WTC11 (cell line): ENCODE measurements at regions not wholly inside any gene's neighbourhood (a gene's known extent, or its start where the extent isn't known, plus 50 kb on each side); places are given as distances from the start of the nearest gene placed in this dataset.

Source experiments
- ATAC-seq: fragments of 200-7000 bp; cut with Tn5 transposase; 2 replicates; pipeline ENCODE4 v1.10.0; 2021; ENCODE audit warnings: mild to moderate bottlenecking, moderate library complexity
- CTCF ChIA-PET: fragments of 300-600 bp; sonication (Branson Sonifier 250); formaldehyde crosslinking; loops from one replicate; lab custom pipeline; 2021; ENCODE audit warnings: antibody characterized with exemption; lab: Charles Lee
- POLR2A ChIA-PET: fragments of 350-600 bp; sonication (Branson Sonifier 250); formaldehyde crosslinking; loops from one replicate; lab custom pipeline; 2021; ENCODE audit warnings: antibody characterized with exemption; lab: Charles Lee
- DNase-seq: peaks from one replicate; pipeline ENCODE4 v3.0.0; 2021; ENCODE audit warnings: low spot score
- H3K27ac Mint-ChIP-seq: 2 replicates; pipeline ENCODE4 v1.8.0; 2021; ENCODE audit warnings: mixed read lengths
- H3K27me3 Mint-ChIP-seq: 2 replicates; pipeline ENCODE4 v1.8.0; 2021; ENCODE audit warnings: low read depth, mild to moderate bottlenecking, moderate library complexity, mixed read lengths
- H3K36me3 Mint-ChIP-seq: 2 replicates; pipeline ENCODE4 v1.8.0; 2021; ENCODE audit warnings: mixed read lengths
- H3K4me1 Mint-ChIP-seq: 2 replicates; pipeline ENCODE4 v1.8.0; 2022; ENCODE audit warnings: mixed read lengths
- H3K4me3 Mint-ChIP-seq: 2 replicates; pipeline ENCODE4 v1.8.0; 2021; ENCODE audit warnings: mild to moderate bottlenecking, moderate library complexity, mixed read lengths
- H3K9me3 Mint-ChIP-seq: 2 replicates; pipeline ENCODE4 v1.8.0; 2021; ENCODE audit warnings: mixed read lengths
- CREM ChIP-seq: sonication (generic); formaldehyde crosslinking; IDR thresholded peaks from 2 replicates; pipeline ENCODE4 v1.8.1; 2022; ENCODE audit warnings: mild to moderate bottlenecking, missing genetic modification reagents, moderate library complexity
- GRHL2 ChIP-seq: fragments of 250-450 bp; sonication (Bioruptor Pico); IDR thresholded peaks from 2 replicates; pipeline ENCODE4 v1.8.0; 2022; ENCODE audit warnings: mild to moderate bottlenecking, moderate library complexity; ENCODE audit not compliant: insufficient replicate concordance, severe bottlenecking
- HMGA2 ChIP-seq: fragments of 250-450 bp; sonication (Bioruptor Pico); IDR thresholded peaks from 2 replicates; pipeline ENCODE4 v1.4.0; 2021; ENCODE audit warnings: mild to moderate bottlenecking, moderate library complexity
- RELA ChIP-seq: sonication (generic); formaldehyde crosslinking; IDR thresholded peaks from 2 replicates; pipeline ENCODE4 v1.8.1; 2022; ENCODE audit warnings: missing genetic modification reagents, mild to moderate bottlenecking, borderline replicate concordance
- ZNF138 ChIP-seq: sonication (generic); formaldehyde crosslinking; conservative IDR thresholded peaks from 2 replicates; pipeline ENCODE4 v1.8.1; 2022; ENCODE audit warnings: mild to moderate bottlenecking, moderate library complexity, missing genetic modification reagents
- ZNF219 ChIP-seq: sonication (generic); formaldehyde crosslinking; IDR thresholded peaks from 2 replicates; pipeline ENCODE4 v1.8.0; 2023; ENCODE audit warnings: missing genetic modification reagents, mild to moderate bottlenecking, borderline replicate concordance
- ZNF396 ChIP-seq: fragments of 250-450 bp; sonication (Bioruptor Pico); IDR thresholded peaks from 2 replicates; pipeline ENCODE4 v1.8.0; 2021; ENCODE audit warnings: mild to moderate bottlenecking, moderate library complexity, borderline replicate concordance
- ZNF416 ChIP-seq: fragments of 250-450 bp; sonication (Bioruptor Pico); IDR thresholded peaks from 2 replicates; pipeline ENCODE4 v1.9.0; 2021; ENCODE audit warnings: mild to moderate bottlenecking, inconsistent platforms
- TF ChIP-seq, protein P1 (sequence below): sonication (generic); formaldehyde crosslinking; IDR thresholded peaks from 2 replicates; pipeline ENCODE4 v1.8.1; 2022; ENCODE audit warnings: low read depth, mild to moderate bottlenecking, moderate library complexity, missing genetic modification reagents, borderline replicate concordance
- TF ChIP-seq, protein P2 (sequence below): sonication (generic); formaldehyde crosslinking; IDR thresholded peaks from 2 replicates; pipeline ENCODE4 v1.8.0; 2023; ENCODE audit warnings: missing genetic modification reagents, mild to moderate bottlenecking, borderline replicate concordance
- TF ChIP-seq, protein P3 (sequence below): fragments of 250-450 bp; sonication (Bioruptor Pico); IDR thresholded peaks from 2 replicates; pipeline ENCODE4 v1.9.0; 2021; ENCODE audit warnings: moderate library complexity, mild to moderate bottlenecking, inconsistent platforms, borderline replicate concordance
- TF ChIP-seq, protein P4 (sequence below): fragments of 250-450 bp; sonication (Bioruptor Pico); IDR thresholded peaks from 2 replicates; pipeline ENCODE4 v1.8.0; 2021; ENCODE audit warnings: mild to moderate bottlenecking
- TF ChIP-seq, protein P5 (sequence below): sonication (generic); formaldehyde crosslinking; IDR thresholded peaks from 2 replicates; pipeline ENCODE4 v1.8.1; 2023; ENCODE audit warnings: mild to moderate bottlenecking, missing genetic modification reagents, moderate library complexity
- TF ChIP-seq, protein P6 (sequence below): fragments of 250-450 bp; sonication (Bioruptor Pico); IDR thresholded peaks from 2 replicates; pipeline ENCODE4 v1.9.0; 2021; ENCODE audit warnings: mild to moderate bottlenecking, borderline replicate concordance
- TF ChIP-seq, protein P7 (sequence below): sonication (generic); formaldehyde crosslinking; conservative IDR thresholded peaks from 2 replicates; pipeline ENCODE4 v1.8.1; 2023; ENCODE audit warnings: mild to moderate bottlenecking, low read depth, missing genetic modification reagents, moderate library complexity

DNA sequence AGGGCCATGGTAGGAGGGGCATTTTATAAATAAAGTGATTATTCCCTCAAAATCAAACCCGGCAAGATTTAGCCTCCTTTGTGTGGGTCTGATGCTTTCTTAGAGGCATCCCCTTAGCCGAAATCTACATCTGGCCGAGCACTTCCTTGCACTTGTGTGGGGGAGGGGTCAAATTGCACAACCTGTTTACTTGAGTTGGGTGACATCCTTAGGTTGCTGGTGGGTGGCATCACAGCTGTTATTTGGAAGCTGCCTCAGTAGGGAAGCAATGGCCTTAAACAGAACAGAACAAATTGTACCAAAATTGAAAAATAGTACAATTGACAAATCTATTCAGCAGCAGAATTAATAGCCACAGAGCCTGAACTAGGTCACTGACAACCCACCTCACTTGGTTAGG lies 546.1 kb downstream of the SNAPC1 start:
- ChIA-PET POLR2A (no interaction called here), CTCF (interaction anchor here (0.6 to 1.0 kb wide), 2 partner anchors 129 to 139 kb away, joined by 3 read pairs; no protein-coding TSS in a partner anchor)
- Mint-ChIP-seq H3K9me3 (peaks cover 11% of the 10 kb centered on the region), H3K27me3 (no peaks in the 10 kb centered on the region), H3K4me3 (no peak overlapping the region), H3K27ac (no peak overlapping the region), H3K36me3 (no peaks in the 10 kb centered on the region), H3K4me1 (peaks cover 9% of the 10 kb centered on the region)
- peak; percentile 44; the same call in 1 of the 2 replicates for ATAC-seq
- DNase-seq, result peak; percentile 11
- TF ChIP-seq GRHL2 (CRISPR knock-in tag), result no peak
- TF ChIP-seq, protein P1, sequence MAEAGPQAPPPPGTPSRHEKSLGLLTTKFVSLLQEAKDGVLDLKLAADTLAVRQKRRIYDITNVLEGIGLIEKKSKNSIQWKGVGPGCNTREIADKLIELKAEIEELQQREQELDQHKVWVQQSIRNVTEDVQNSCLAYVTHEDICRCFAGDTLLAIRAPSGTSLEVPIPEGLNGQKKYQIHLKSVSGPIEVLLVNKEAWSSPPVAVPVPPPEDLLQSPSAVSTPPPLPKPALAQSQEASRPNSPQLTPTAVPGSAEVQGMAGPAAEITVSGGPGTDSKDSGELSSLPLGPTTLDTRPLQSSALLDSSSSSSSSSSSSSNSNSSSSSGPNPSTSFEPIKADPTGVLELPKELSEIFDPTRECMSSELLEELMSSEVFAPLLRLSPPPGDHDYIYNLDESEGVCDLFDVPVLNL, result no peak
- no peak for TF ChIP-seq HMGA2 (CRISPR knock-in tag)
- TF ChIP-seq, protein P2, sequence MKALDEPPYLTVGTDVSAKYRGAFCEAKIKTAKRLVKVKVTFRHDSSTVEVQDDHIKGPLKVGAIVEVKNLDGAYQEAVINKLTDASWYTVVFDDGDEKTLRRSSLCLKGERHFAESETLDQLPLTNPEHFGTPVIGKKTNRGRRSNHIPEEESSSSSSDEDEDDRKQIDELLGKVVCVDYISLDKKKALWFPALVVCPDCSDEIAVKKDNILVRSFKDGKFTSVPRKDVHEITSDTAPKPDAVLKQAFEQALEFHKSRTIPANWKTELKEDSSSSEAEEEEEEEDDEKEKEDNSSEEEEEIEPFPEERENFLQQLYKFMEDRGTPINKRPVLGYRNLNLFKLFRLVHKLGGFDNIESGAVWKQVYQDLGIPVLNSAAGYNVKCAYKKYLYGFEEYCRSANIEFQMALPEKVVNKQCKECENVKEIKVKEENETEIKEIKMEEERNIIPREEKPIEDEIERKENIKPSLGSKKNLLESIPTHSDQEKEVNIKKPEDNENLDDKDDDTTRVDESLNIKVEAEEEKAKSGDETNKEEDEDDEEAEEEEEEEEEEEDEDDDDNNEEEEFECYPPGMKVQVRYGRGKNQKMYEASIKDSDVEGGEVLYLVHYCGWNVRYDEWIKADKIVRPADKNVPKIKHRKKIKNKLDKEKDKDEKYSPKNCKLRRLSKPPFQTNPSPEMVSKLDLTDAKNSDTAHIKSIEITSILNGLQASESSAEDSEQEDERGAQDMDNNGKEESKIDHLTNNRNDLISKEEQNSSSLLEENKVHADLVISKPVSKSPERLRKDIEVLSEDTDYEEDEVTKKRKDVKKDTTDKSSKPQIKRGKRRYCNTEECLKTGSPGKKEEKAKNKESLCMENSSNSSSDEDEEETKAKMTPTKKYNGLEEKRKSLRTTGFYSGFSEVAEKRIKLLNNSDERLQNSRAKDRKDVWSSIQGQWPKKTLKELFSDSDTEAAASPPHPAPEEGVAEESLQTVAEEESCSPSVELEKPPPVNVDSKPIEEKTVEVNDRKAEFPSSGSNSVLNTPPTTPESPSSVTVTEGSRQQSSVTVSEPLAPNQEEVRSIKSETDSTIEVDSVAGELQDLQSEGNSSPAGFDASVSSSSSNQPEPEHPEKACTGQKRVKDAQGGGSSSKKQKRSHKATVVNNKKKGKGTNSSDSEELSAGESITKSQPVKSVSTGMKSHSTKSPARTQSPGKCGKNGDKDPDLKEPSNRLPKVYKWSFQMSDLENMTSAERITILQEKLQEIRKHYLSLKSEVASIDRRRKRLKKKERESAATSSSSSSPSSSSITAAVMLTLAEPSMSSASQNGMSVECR (CRISPR knock-in tag), result no peak
- TF ChIP-seq, protein P3, sequence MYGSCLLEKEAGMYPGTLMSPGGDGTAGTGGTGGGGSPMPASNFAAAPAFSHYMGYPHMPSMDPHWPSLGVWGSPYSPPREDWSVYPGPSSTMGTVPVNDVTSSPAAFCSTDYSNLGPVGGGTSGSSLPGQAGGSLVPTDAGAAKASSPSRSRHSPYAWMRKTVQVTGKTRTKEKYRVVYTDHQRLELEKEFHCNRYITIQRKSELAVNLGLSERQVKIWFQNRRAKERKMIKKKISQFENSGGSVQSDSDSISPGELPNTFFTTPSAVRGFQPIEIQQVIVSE, result no peak
- TF ChIP-seq, protein P4, sequence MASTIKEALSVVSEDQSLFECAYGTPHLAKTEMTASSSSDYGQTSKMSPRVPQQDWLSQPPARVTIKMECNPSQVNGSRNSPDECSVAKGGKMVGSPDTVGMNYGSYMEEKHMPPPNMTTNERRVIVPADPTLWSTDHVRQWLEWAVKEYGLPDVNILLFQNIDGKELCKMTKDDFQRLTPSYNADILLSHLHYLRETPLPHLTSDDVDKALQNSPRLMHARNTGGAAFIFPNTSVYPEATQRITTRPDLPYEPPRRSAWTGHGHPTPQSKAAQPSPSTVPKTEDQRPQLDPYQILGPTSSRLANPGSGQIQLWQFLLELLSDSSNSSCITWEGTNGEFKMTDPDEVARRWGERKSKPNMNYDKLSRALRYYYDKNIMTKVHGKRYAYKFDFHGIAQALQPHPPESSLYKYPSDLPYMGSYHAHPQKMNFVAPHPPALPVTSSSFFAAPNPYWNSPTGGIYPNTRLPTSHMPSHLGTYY (CRISPR knock-in tag), result no peak
- no peak for TF ChIP-seq ZNF138 (CRISPR knock-in tag)
- TF ChIP-seq, protein P5, sequence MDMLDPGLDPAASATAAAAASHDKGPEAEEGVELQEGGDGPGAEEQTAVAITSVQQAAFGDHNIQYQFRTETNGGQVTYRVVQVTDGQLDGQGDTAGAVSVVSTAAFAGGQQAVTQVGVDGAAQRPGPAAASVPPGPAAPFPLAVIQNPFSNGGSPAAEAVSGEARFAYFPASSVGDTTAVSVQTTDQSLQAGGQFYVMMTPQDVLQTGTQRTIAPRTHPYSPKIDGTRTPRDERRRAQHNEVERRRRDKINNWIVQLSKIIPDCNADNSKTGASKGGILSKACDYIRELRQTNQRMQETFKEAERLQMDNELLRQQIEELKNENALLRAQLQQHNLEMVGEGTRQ (CRISPR knock-in tag), result no peak
- TF ChIP-seq RELA (CRISPR knock-in tag), result no peak
- no peak for TF ChIP-seq ZNF416
- TF ChIP-seq, protein P6, sequence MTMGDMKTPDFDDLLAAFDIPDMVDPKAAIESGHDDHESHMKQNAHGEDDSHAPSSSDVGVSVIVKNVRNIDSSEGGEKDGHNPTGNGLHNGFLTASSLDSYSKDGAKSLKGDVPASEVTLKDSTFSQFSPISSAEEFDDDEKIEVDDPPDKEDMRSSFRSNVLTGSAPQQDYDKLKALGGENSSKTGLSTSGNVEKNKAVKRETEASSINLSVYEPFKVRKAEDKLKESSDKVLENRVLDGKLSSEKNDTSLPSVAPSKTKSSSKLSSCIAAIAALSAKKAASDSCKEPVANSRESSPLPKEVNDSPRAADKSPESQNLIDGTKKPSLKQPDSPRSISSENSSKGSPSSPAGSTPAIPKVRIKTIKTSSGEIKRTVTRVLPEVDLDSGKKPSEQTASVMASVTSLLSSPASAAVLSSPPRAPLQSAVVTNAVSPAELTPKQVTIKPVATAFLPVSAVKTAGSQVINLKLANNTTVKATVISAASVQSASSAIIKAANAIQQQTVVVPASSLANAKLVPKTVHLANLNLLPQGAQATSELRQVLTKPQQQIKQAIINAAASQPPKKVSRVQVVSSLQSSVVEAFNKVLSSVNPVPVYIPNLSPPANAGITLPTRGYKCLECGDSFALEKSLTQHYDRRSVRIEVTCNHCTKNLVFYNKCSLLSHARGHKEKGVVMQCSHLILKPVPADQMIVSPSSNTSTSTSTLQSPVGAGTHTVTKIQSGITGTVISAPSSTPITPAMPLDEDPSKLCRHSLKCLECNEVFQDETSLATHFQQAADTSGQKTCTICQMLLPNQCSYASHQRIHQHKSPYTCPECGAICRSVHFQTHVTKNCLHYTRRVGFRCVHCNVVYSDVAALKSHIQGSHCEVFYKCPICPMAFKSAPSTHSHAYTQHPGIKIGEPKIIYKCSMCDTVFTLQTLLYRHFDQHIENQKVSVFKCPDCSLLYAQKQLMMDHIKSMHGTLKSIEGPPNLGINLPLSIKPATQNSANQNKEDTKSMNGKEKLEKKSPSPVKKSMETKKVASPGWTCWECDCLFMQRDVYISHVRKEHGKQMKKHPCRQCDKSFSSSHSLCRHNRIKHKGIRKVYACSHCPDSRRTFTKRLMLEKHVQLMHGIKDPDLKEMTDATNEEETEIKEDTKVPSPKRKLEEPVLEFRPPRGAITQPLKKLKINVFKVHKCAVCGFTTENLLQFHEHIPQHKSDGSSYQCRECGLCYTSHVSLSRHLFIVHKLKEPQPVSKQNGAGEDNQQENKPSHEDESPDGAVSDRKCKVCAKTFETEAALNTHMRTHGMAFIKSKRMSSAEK (CRISPR knock-in tag), result no peak
- TF ChIP-seq, protein P7, sequence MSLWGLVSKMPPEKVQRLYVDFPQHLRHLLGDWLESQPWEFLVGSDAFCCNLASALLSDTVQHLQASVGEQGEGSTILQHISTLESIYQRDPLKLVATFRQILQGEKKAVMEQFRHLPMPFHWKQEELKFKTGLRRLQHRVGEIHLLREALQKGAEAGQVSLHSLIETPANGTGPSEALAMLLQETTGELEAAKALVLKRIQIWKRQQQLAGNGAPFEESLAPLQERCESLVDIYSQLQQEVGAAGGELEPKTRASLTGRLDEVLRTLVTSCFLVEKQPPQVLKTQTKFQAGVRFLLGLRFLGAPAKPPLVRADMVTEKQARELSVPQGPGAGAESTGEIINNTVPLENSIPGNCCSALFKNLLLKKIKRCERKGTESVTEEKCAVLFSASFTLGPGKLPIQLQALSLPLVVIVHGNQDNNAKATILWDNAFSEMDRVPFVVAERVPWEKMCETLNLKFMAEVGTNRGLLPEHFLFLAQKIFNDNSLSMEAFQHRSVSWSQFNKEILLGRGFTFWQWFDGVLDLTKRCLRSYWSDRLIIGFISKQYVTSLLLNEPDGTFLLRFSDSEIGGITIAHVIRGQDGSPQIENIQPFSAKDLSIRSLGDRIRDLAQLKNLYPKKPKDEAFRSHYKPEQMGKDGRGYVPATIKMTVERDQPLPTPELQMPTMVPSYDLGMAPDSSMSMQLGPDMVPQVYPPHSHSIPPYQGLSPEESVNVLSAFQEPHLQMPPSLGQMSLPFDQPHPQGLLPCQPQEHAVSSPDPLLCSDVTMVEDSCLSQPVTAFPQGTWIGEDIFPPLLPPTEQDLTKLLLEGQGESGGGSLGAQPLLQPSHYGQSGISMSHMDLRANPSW (CRISPR knock-in tag), result no peak
- no peak for TF ChIP-seq ZNF396 (CRISPR knock-in tag)
- TF ChIP-seq CREM (CRISPR knock-in tag), result no peak
- TF ChIP-seq ZNF219 (CRISPR knock-in tag), result no peak
